Thymus (tissue), 11 donors: ENCODE measurements at regions not wholly inside any gene's neighbourhood (a gene's known extent, or its start where the extent isn't known, plus 50 kb on each side); places are given as distances from the start of the nearest gene placed in this dataset.

ENCODE experiments used
- DNase-seq, 9 donors: peaks; one replicate each; pipeline ENCODE4 v3.0.0-alpha.2; 2013; ENCODE audit warnings: low spot score in 9 of 9, low read depth in 6 of 9, missing footprints in 1 of 9
- H3K27ac ChIP-seq, 2 donors: one replicate each; pipeline ENCODE4 v1.5.1; 2013; ENCODE audit warnings: control low read depth in 1 of 2, low read depth in 1 of 2, low read length in 1 of 2, mild to moderate bottlenecking in 1 of 2, moderate library complexity in 1 of 2
- H3K27me3 ChIP-seq, 2 donors: one replicate each; pipeline ENCODE4 v1.5.1; 2013; ENCODE audit warnings: low read length in 1 of 2; ENCODE audit not compliant: control insufficient read depth in 2 of 2, insufficient read depth in 1 of 2
- H3K36me3 ChIP-seq, 2 donors: one replicate each; pipeline ENCODE4 v1.5.1; 2013; ENCODE audit warnings: low read length in 1 of 2, mild to moderate bottlenecking in 1 of 2, moderate library complexity in 1 of 2; ENCODE audit not compliant: control insufficient read depth in 2 of 2, insufficient read depth in 2 of 2
- H3K4me1 ChIP-seq, 2 donors: one replicate each; pipeline ENCODE4 v1.5.1; 2013; ENCODE audit warnings: low read length in 2 of 2; ENCODE audit not compliant: control insufficient read depth in 2 of 2, insufficient read depth in 2 of 2
- H3K4me3 ChIP-seq, 2 donors: one replicate each; pipeline ENCODE4 v1.5.1; 2013; ENCODE audit warnings: low read length in 2 of 2, control low read depth in 1 of 2, mild to moderate bottlenecking in 1 of 2
- H3K9me3 ChIP-seq, 2 donors: one replicate each; pipeline ENCODE4 v1.5.1; 2013; ENCODE audit warnings: low read length in 1 of 2, mild to moderate bottlenecking in 1 of 2; ENCODE audit not compliant: control insufficient read depth in 2 of 2, insufficient read depth in 1 of 2
- WGBS: extraction: QIAGEN DNeasy Blood & Tissue Kit; methylation state at CpG from one replicate; pipeline ENCODE4 v1.1.7; 2013; 5-methylcytosine and 5-hydroxymethylcytosine counted together
- donor health status: healthy.

- no peaks in the 10 kb centered on the region for H3K36me3 ChIP-seq
- WGBS: 94% methylated on average over 1 of the region's 1 CpG
- no peak for DNase-seq
- no peaks in the 10 kb centered on the region for H3K9me3 ChIP-seq
- no peaks in the 10 kb centered on the region for H3K27me3 ChIP-seq
- H3K4me1 ChIP-seq: no peaks in the 10 kb centered on the region
- H3K27ac ChIP-seq: no peak overlapping the region
- no peak overlapping the region for H3K4me3 ChIP-seq
These were observed 70.4 kb upstream of the DTNA start for GRCh38 chr18:34639687-34640086.

- no peak overlapping the region for H3K4me3 ChIP-seq
These were observed 69.8 kb upstream of the DTNA start for GRCh38 chr18:34640276-34640675.

DNA sequence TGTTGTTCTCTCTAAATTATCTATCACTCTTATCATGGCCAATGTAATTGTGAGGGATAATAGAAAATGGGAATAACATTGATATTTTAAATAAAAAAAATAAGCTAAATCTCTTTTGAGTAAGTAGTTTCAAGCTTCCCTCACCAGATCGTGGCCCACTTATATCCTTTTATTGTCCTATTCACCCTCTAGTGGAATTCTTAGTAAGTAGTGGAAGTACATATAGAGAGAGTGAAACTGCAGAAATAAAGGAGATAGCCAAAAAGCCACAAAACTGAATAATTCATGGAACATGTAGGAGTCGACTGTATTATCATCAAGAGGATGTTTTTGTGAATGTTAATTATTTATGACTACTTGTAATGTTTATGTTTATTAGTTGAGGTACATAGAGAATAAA lies 66.1 kb upstream of the DTNA start:
- H3K4me1 ChIP-seq: no peaks in the 10 kb centered on the region
- no peak for DNase-seq
- no peak overlapping the region for H3K4me3 ChIP-seq
- H3K36me3 ChIP-seq: no peaks in the 10 kb centered on the region
- 85% methylated on average over 2 of the region's 2 CpGs for WGBS
- no peak overlapping the region for H3K27ac ChIP-seq
- no peaks in the 10 kb centered on the region for H3K9me3 ChIP-seq
- H3K27me3 ChIP-seq: no peaks in the 10 kb centered on the region

More at GRCh38 chr18:34640276-34640675, 69.8 kb upstream of the DTNA start:
- H3K27ac ChIP-seq: no peak overlapping the region
- no peaks in the 10 kb centered on the region for H3K27me3 ChIP-seq
- no peak for DNase-seq
- H3K36me3 ChIP-seq: no peaks in the 10 kb centered on the region
- no peaks in the 10 kb centered on the region for H3K9me3 ChIP-seq
- no peaks in the 10 kb centered on the region for H3K4me1 ChIP-seq
- 83% methylated on average over 1 of the region's 1 CpG for WGBS

GRCh38 chr18:34647251-34647650 lies 62.8 kb upstream of the DTNA start:
- H3K36me3 ChIP-seq: no peaks in the 10 kb centered on the region
- no peak overlapping the region for H3K27ac ChIP-seq
- DNase-seq: peak in 1 of 9 donors; percentile 26
- H3K9me3 ChIP-seq: no peaks in the 10 kb centered on the region
- no peak overlapping the region for H3K4me3 ChIP-seq
- WGBS: 79% methylated on average over 4 of the region's 4 CpGs
- no peaks in the 10 kb centered on the region for H3K27me3 ChIP-seq
- H3K4me1 ChIP-seq: no peaks in the 10 kb centered on the region

GRCh38 chr18:34648269-34648985 lies 61.7 kb upstream of the DTNA start:
- H3K27me3 ChIP-seq: no peaks in the 10 kb centered on the region
- DNase-seq: no peak
- no peak overlapping the region for H3K4me3 ChIP-seq
- H3K4me1 ChIP-seq: no peaks in the 10 kb centered on the region
- 96% methylated on average over 3 of the region's 3 CpGs for WGBS
- no peaks in the 10 kb centered on the region for H3K9me3 ChIP-seq
- no peaks in the 10 kb centered on the region for H3K36me3 ChIP-seq
- H3K27ac ChIP-seq: no peak overlapping the region

DNA sequence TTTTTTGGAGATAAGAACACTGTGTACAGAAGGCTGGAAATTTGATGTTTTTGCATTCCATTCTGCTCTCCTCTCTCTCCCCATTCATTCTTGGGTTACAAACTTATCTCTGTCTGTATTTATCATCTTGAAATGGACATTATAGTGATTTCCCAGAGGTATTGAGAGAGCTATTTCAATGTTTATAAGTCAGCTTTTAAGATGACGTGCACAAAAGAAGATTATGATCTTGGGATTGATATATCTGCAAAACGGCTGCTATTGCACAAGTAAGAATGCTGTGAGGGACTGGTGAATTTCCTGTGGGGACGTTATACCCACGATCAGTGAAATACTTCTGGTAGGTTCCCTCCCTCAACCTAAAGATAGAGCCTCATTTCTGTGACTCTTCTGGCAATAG lies 61.0 kb upstream of the DTNA start:
- H3K36me3 ChIP-seq: no peaks in the 10 kb centered on the region
- no peak overlapping the region for H3K27ac ChIP-seq
- no peaks in the 10 kb centered on the region for H3K27me3 ChIP-seq
- H3K4me1 ChIP-seq: no peaks in the 10 kb centered on the region
- DNase-seq: no peak
- H3K9me3 ChIP-seq: no peaks in the 10 kb centered on the region
- H3K4me3 ChIP-seq: no peak overlapping the region
- WGBS: 31% methylated on average over 4 of the region's 4 CpGs

GRCh38 chr18:34650121-34650545 lies 60.0 kb upstream of the DTNA start:
- H3K27me3 ChIP-seq: no peaks in the 10 kb centered on the region
- no peak overlapping the region for H3K27ac ChIP-seq
- peak in 1 of 9 donors; percentile 15 for DNase-seq
- 43% methylated on average over 5 of the region's 5 CpGs for WGBS
- H3K4me3 ChIP-seq: no peak overlapping the region
- H3K9me3 ChIP-seq: no peaks in the 10 kb centered on the region
- H3K4me1 ChIP-seq: no peaks in the 10 kb centered on the region
- no peaks in the 10 kb centered on the region for H3K36me3 ChIP-seq

DNA sequence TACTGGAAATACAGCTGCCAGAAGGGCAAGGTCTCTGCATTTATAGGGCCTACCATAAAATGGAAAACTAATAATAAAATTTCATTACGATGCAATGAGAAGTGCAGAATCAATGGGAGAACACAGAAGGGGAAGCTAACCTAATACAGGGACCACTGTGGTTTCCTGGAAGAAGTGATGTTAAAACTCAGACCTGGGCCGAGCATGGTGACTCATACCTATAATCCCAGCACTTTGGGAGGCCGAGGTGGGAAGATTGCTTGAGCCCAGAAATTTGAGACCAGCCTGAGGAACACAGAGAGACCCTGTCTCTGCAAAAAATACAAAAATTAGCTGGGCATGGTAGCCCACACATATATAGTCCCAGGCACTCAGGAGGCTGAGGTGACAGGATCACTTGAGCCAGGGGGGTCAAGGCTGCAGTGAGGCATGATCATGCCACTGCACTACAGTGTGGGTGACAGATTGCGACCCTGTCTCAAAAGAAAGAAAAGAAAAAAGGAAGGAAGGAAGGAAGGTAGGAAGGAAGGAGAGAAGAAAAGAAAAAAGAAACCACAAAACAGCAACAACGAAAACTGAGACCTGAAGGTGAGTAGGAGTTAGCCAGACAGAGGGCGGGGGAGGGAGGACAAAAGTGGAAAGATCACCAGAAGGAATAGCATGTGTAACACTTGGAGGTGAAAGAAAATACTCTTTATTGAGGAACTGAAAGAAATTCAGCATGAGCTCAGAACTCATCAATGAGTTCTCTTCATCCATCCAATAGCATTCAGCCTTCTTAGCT lies 58.3 kb upstream of the DTNA start:
- Histone ChIP-seq H3K36me3 (no peaks in the 10 kb centered on the region), H3K4me1 (no peaks in the 10 kb centered on the region), H3K27ac (no peak overlapping the region), H3K27me3 (no peaks in the 10 kb centered on the region), H3K9me3 (no peaks in the 10 kb centered on the region), H3K4me3 (no peak overlapping the region)
- no peak for DNase-seq
- 27% methylated on average over 6 of the region's 6 CpGs for whole genome bisulfite sequencing

DNA sequence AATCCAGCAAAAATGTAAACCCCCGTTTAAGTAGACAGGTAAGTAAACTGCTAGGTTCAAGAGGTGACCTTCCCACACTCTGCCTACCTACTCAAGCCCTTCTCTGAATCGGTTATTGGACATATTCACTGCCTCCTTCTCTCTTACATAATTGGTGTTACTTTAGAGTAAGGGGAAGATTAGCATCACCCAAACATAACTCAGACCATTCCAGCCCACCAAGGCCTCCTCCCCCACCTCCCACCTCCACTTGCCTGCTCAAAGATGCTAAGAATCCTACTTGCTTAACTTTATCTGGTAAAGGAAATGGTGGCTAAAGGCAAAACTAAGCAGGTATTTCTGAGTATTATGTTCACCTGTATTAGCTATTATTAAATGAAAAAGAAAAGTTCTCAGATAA lies 55.0 kb upstream of the DTNA start:
- H3K4me1 ChIP-seq: no peaks in the 10 kb centered on the region
- H3K27me3 ChIP-seq: no peaks in the 10 kb centered on the region
- WGBS: 94% methylated on average over 2 of the region's 2 CpGs
- no peak for DNase-seq
- H3K27ac ChIP-seq: no peak overlapping the region
- H3K36me3 ChIP-seq: no peaks in the 10 kb centered on the region
- no peaks in the 10 kb centered on the region for H3K9me3 ChIP-seq
- no peak overlapping the region for H3K4me3 ChIP-seq
